ENCODE measurements at regions not wholly inside any gene's neighbourhood (a gene's known extent, or its start where the extent isn't known, plus 50 kb on each side); places are given as distances from the start of the nearest gene placed in this dataset.

GRCh38 chr1:213751064-213751397 lies 236.7 kb upstream of the PROX1 start:
- Histone ChIP-seq H3K9ac (no peak overlapping the region), H3K36me3 (ENCODE audit: insufficient read depth) (no peaks in the 10 kb centered on the region), H2AFZ (ENCODE audit: low read depth) (no peak overlapping the region), H3K27ac (no peak overlapping the region), H3K4me3 (IDR thresholded peaks at IDR 0.05; ENCODE audit: insufficient read depth, low read depth, low read length) (no peak overlapping the region), H3K4me1 (ENCODE audit: low read depth, poor library complexity, severe bottlenecking) (no peaks in the 10 kb centered on the region), H4K20me1 (ENCODE audit: insufficient read depth) (no peaks in the 10 kb centered on the region), H3K27me3 (ENCODE audit: insufficient read depth, low read depth) (no peaks in the 10 kb centered on the region), H3K4me2 (no peak overlapping the region), H3K79me2 (ENCODE audit: insufficient read depth, low read depth) (no peaks in the 10 kb centered on the region)
- TF ChIP-seq CTCF (conservative IDR thresholded peaks at IDR 0.05; ENCODE audit: low read depth, low read length), result no peak

GRCh38 chr1:213759359-213760181 lies 228.2 kb upstream of the PROX1 start:
- no peak overlapping the region for H3K27ac ChIP-seq
- no peak overlapping the region for H2AFZ ChIP-seq (ENCODE audit: low read depth)
- no peaks in the 10 kb centered on the region for H3K79me2 ChIP-seq (ENCODE audit: insufficient read depth, low read depth)
- H3K9ac ChIP-seq, result no peak overlapping the region
- no peak overlapping the region for H3K4me2 ChIP-seq
- H3K36me3 ChIP-seq (ENCODE audit: insufficient read depth), result no peaks in the 10 kb centered on the region
- no peaks in the 10 kb centered on the region for H3K4me1 ChIP-seq (ENCODE audit: low read depth, poor library complexity, severe bottlenecking)
- no peak for TF ChIP-seq CTCF (conservative IDR thresholded peaks at IDR 0.05; ENCODE audit: low read depth, low read length)
- H4K20me1 ChIP-seq (ENCODE audit: insufficient read depth), result no peaks in the 10 kb centered on the region
- no peak overlapping the region for H3K4me3 ChIP-seq (IDR thresholded peaks at IDR 0.05; ENCODE audit: insufficient read depth, low read depth, low read length)
- no peaks in the 10 kb centered on the region for H3K27me3 ChIP-seq (ENCODE audit: insufficient read depth, low read depth)

GRCh38 chr1:213761845-213762407 lies 225.8 kb upstream of the PROX1 start:
- H3K4me3 ChIP-seq (IDR thresholded peaks at IDR 0.05; ENCODE audit: insufficient read depth, low read depth, low read length), result no peak overlapping the region

GRCh38 chr1:213767683-213768082 lies 220.1 kb upstream of the PROX1 start:
- H3K4me3 ChIP-seq (IDR thresholded peaks at IDR 0.05; ENCODE audit: insufficient read depth, low read depth, low read length), result no peak overlapping the region
- no peaks in the 10 kb centered on the region for H3K4me1 ChIP-seq (ENCODE audit: low read depth, poor library complexity, severe bottlenecking)
- H3K4me2 ChIP-seq, result no peak overlapping the region
- H4K20me1 ChIP-seq (ENCODE audit: insufficient read depth), result no peaks in the 10 kb centered on the region
- no peak overlapping the region for H3K27ac ChIP-seq
- no peak for TF ChIP-seq CTCF (conservative IDR thresholded peaks at IDR 0.05; ENCODE audit: low read depth, low read length)
- no peak overlapping the region for H3K9ac ChIP-seq
- no peak overlapping the region for H2AFZ ChIP-seq (ENCODE audit: low read depth)
- no peaks in the 10 kb centered on the region for H3K27me3 ChIP-seq (ENCODE audit: insufficient read depth, low read depth)
- no peaks in the 10 kb centered on the region for H3K36me3 ChIP-seq (ENCODE audit: insufficient read depth)
- no peaks in the 10 kb centered on the region for H3K79me2 ChIP-seq (ENCODE audit: insufficient read depth, low read depth)

More at GRCh38 chr1:213761845-213762407, 225.8 kb upstream of the PROX1 start:
- H3K4me1 ChIP-seq (ENCODE audit: low read depth, poor library complexity, severe bottlenecking), result no peaks in the 10 kb centered on the region
- no peak for TF ChIP-seq CTCF (conservative IDR thresholded peaks at IDR 0.05; ENCODE audit: low read depth, low read length)
- H3K36me3 ChIP-seq (ENCODE audit: insufficient read depth), result no peaks in the 10 kb centered on the region
- H2AFZ ChIP-seq (ENCODE audit: low read depth), result no peak overlapping the region
- H3K9ac ChIP-seq, result no peak overlapping the region
- no peak overlapping the region for H3K4me2 ChIP-seq
- H3K27me3 ChIP-seq (ENCODE audit: insufficient read depth, low read depth), result no peaks in the 10 kb centered on the region
- H4K20me1 ChIP-seq (ENCODE audit: insufficient read depth), result no peaks in the 10 kb centered on the region
- H3K79me2 ChIP-seq (ENCODE audit: insufficient read depth, low read depth), result no peaks in the 10 kb centered on the region
- H3K27ac ChIP-seq, result no peak overlapping the region

Measured in KMS-11 (cell line).